Fibroblast of skin of abdomen (primary cell): ENCODE measurements at regions not wholly inside any gene's neighbourhood (a gene's known extent, or its start where the extent isn't known, plus 50 kb on each side); places are given as distances from the start of the nearest gene placed in this dataset.
"Not testable (repeated sequence)": the region's sequence is repeated elsewhere in the genome, so short reads cannot be mapped to it uniquely, and the experiment has no call there.

Experiments
- DNase-seq: peaks from one replicate; pipeline ENCODE4 v3.0.0-alpha.2; 2013

DNA sequence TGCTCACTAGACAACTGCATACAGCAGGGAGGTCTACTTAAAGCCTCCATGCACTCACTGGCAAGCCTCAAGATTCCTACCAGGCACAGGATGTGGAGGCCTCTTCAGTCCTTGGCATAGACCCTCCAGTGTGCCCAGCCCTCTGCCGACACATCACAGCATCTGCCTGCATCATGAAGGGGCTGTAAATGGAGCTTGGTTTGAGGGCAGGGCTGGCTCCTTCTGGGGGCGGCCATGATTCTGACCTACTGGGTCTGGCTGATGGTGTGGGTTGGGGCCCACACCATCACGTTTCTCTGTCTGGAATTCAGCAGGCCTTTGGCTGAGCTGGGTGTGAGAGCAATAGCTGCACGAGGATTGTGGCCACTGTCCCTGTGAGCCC, 84.9 kb upstream of the SHB start:
- DNase-seq: no peak

DNA sequence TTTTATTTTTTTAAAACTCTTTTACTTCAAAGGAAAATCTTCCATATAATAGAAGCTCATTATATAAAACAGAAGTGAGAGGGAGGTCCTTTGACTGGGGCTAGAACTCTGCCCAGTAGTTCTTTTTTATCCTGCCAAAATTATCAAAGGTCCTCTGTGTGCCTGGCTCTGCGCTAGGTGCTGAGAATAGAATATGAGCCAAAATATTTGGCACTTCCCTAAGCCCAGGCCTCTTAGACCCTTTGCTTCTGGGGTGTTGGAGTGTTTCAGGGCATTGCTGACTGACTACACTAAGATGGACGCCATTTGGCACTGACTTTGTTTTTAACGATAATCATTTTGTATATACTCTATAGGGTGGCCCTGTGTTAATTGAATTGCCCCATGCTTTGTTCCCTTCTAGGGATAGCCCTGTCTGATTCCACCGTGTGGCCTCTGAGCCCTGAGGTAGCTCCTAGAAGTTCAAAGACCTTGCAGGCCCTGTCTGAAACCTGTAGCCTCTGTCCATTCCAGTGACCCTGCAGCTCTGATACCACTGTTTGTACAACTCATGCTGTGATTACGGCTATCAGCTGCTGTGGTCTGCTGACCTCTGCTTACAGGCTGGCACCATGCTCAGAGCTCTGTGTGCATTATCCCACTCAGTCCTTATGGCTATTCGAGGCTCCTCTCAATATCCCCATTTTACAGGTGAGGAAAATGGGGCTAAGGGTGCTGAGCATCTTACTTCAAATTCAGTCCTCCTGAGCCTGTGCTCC, 84.3 kb upstream of the SHB start:
- no peak for DNase-seq

DNA sequence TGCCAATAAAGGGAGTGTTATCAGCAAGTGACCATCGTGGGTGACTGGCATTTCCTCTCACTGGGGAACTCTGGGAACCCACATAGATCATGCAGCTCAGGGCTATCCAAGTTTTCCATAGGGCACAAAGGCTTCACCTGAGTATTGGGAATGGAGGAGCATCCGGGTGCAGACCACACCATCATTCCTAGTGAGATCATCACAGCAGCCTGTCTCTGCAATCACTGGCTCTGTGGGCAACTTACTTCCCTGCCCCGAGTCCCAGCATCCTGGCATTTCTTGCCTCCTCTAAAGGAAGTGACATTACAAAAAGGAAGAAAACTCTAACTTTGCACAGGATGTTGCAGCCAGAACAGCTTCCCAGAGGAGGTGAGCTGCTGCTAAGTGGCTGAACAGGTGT, 80.6 kb upstream of the SHB start:
- DNase-seq: no peak

DNA sequence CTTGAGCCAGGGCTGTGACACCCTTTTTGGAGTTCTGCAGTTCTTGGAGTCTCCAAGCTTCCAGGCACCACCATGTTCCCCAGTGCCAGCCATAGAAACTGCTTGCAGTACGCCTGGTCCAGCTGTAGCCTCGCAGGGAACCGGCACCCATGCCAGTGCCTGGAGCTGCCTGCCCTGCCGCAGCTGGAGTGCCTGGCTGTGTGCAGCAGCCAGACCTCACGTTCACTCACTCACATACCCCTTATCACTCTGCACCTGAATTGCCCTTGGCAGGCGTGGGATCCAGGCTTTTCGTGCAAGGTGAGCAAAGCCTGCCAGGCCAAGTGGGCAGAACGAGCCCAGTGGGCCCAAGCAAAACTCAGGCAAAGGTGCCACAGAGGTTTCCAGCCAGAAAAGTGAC, 77.8 kb upstream of the SHB start:
- no peak for DNase-seq

DNA sequence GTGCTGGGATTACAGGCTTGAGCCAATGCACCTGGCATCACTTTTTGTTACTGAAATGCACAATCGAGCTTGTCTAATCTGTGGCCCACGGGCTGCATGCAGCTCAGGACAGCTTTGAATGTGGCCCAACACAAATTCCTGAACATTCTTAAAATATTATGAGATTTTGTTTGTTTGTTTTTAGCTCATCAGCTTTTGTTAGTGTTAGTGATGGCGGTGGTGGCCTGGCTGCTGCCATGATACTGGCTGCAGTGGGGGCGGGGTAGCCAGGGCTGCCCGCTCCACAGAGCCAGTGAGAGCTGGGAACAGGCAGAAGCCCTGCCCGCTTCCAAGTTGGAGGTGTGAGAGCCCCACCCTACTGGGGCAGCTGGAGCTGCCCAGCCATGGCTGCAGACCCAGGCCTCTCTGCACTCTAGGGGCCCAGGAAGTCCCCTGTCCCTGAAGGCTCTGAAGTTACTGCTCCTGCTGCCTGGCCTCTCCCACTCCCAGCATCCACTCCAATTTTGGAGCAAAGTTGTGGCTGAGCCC, 76.6 kb upstream of the SHB start:
- DNase-seq: no peak

DNA sequence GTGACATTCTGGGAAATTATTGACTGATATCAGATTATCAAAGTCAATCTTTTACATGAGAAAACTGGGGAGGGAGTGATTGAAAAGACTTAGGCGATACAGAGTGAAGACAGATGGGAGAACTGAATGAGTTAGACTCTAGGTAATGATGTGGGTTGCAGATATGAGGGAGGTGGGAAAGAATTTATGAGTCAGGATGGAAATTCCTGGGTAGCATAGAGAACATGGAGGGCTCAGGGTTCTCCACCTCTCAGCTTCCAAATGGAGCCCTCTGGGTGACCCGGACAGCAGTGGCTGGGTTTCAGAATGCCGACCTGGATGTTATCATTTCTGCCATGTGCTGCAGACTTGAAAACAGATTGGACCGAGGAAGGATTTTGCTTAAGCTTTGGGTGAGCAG, 75.4 kb upstream of the SHB start:
- DNase-seq: peak; percentile 71

DNA sequence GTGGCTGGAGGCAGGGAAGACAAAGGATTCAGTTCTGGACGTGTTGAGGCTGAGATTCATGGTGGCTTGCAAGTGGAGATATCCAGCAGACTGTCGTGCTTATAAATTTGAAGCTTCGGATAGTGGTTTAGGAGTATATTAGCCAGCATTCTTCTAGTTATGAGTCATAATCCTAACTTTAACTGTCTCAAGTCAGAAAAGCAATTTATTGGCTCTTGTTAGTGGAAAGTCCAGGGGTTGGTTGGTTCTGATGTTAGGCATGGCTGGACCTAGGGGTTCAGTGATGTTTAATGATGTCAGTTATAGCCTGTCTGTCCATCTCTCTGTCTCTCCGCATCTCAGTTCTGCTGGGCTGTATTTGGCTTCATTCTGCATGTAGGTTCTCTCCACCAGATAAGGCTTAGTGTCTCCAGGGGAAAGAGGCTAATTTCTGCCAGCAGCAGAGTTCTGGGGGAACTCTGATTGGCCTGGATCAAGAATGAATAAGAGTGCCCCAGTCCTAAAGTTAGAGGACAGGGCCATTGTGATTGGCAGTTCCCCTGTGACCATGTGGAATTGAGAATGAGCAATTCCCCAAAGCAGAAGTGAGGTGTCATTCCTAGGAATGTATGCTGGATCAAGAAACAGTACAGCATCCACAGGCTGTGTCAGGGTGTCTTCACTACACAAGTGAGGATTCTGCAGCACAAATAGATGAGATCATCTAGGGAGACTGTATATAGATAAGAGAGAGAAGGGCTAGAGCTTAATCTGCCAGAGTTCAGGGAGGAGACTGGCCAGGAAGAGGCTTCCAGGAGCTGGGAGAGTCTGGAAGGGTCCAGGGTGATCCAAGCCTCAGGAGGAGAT, 72.9 kb upstream of the SHB start:
- peak; percentile 83 for DNase-seq

DNA sequence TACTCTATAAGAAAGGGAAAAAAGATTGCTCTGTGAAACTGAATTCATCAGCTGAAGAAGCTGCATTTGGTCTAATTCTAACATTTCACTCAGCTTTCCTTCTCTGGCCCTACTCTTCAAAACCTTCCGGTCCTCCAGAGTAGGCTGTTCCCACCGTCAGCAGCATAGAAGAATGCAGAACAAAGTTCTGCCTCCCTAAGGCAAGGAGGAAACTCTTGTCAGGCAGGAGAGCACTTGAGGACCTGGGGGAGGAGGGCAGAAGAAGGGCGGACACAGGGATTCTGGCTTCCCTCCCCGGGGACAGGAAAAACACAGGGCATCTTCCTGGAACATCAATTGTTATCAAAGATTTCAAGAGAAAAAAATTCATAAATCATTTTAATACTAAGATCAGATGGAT, 69.2 kb upstream of the SHB start:
- DNase-seq: no peak

DNA sequence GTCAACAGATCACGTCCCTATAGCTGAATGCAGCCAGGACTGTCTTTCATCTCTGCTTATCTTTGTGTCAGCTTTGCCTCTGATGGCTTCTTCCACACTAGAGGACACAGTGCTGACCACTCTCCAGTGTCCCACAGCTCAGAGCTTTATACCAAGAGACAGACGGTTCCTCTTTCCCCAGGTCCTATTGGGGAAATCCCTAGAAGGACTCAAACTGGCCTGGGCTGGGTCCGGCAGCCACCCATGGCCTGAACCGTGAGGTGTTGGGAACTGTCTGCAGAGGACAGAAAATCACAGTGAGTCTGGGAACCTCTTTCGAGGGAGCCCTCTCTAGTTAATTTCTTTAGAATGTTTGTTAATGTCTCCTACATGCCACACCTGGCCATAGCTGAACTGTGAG, 68.3 kb upstream of the SHB start:
- no peak for DNase-seq

DNA sequence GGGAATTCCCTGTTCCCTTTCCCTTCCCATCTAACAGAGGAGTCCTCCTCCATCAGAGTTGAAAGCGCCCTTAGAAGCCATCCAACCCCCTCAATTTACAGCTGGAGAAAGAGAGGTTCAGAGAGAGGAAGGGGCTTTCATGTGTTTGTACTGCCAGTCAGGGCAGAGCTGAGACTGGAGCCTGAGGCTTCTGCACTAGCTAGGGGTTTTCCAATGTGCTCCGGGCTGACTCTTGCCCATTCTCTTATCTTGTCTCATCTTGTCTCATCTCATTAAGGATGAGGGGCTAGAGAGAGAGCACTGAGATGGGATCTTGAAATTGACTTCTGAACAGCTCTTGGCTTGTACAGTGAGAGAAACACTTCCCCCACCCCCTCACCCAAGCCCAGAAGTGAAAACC, 67.4 kb upstream of the SHB start:
- no peak for DNase-seq

DNA sequence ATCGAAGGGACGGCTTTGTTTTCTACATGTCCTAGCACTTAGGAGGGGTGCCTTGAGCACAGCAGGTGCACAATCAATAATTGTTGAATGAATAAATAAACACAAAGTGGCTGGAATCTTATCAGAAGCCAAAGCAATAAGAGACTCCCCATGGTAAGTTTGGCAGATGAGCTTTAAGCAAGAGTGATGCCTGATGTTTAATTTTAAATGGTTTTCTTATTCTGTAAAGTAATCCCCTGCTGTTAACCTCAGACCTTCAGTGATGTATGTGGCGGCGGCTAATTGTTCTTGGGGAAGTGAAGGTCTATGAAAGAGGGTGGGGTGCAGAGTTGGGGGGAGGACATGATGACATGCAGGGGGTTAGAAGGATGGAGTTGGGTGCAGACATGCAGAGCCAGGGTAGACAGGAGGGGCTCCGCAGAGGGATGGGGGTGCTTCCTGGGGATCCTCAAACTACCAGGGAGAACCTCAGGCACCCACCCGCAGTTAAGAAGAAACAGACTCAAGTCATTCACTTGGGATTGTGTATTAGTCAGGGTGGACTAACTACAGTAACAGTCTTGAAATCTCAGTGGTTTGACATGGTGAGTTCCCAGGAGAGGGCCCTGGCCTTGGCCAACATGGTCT, 65.7 kb upstream of the SHB start:
- DNase-seq: no peak

DNA sequence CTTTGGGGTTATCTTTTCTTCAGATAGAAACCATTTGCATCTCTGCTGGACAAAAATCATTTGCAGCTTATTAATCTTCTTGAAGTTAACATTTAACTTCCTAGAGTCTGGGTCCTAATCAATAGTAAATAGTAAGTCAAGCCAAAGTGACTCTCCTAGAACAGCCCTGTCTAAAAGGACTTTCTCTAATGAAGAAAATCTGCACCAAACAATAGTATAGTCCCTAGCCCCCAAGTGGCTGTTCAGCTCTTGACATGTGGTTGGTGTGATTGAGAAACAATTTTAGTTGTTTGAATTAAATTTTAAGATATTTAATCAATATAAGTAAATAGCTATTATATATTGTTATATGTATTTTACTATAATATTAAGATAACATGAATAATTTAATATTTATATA, 64.6 kb upstream of the SHB start:
- DNase-seq: no peak

DNA sequence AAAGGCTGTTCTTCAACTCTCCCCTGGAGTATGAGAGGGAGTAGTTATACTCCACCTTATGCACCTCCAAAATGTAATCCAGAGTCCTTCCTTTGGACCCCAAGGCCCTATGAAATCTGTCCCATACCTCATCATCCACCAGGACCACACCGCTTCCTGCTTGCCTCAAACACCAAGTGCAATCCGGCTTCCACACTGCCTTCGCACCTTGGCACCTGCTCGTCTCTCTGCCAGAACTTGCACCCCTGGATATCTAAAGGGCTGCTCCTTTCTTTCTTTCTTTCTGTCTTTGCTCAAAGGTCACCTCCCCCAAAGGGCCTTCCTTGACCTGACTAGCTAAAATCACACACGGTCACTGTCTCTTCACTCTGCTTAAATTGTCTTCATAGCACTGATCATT, 63.9 kb upstream of the SHB start:
- DNase-seq: no peak

DNA sequence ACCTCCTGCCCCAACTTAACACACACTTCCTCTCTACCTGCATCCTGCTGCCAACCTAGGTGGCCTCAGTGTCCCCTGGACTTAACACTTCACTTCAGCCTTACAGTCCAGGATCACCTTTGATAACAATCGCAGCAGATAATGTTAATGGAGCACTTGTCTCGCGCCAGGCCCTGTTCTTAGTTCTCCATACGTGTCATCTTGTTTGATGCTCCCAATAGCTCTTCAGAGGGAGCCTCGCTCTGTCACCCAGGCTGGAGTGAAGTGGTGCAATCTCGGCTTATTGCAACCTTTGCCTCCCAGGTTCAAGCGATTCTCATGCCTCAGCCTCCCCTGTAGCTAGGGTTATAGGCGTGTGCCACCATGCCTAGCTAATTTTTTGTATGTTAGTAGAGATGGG, 62.7 kb upstream of the SHB start:
- DNase-seq: no peak

DNA sequence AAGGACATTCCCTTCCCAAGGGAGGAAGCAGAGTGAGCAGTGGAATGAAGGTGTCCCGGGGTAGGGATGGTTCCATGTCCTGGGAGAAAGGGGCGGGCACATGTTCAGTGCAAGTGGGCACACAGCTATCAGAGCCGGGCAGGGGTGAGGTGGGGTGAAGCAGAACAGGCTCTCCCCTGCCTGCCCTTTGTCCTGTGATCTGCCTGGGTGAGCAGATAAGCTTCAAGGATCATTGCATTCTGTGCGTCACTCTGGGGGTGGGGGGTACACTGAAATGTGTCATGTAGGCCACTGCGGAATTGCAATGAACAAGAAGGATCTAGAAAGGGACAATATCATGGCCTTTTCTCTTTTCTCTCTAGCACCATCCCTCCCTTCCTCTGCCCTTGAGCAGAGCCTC, 61.7 kb upstream of the SHB start:
- DNase-seq: no peak

DNA sequence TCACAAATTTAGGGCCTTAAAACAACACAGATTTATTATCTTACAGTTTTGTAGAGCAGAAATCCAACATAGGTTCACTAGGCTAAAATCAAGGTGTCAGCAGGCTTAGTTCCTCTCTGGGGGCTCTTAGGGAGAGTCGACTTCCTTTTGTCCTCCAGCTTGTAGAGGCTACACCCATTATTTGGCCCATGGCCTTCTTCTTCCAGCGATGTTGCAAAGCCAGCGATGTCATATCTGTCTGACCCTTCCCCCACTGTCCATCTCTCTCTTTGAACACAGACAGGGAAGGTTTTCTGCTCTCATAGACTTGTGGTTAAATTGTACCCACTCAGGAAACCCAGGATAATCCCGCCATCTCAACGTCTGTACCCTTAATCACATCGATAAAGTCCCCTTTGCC, 60.3 kb upstream of the SHB start:
- DNase-seq: no peak

DNA sequence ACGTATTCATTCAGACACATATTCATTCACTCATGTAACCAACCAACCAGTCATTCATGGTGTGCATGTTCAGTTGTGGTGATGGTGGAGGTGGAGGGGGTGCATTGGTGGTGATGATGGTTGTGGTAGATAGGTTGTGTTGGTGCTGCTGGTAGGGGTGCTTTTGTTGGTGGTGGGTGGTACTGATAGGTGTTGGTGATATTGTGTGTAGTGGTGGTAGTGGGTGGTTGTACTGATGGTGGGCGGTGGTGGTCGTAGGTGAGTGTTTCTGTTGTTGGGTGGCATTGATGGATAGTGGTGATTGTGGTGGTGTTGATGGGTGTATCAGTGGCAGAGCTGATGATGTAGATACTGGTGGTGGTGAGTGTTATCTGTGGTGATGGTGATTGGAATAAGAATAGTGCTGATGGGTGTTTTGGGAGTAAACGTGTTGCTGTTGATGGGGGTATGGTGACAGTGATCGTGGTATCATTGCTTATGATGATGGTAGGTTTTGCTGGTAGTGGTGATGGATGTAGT, 59.8 kb upstream of the SHB start:
- no peak for DNase-seq

DNA sequence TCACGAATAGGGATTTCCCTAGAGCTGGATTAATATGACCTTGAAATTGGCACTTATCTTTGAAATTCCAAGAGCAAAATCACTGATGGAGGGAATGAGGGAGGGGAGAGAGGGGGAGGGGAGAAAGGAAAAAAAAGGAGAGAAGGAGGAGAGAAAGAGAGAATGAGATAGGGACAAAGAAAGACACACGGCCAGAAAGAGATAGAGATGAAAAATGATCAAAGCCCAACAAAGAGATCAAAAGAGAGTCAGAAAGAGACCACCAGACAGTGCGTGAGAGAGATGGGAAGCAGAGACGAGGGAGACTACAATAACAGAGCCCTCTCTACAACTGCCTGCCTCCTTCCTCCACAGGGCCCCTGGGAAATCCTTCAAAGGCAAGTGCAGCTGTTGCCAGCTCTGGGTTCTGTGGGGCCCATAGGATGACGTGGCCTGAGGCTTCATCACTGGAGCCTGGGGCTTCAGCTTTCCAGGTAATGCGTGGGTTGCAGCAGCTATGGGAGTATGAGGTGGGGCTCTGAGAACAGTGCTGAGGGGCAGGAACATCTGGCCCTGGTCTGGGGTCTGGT, 58.3 kb upstream of the SHB start:
- peak; percentile 17 for DNase-seq

DNA sequence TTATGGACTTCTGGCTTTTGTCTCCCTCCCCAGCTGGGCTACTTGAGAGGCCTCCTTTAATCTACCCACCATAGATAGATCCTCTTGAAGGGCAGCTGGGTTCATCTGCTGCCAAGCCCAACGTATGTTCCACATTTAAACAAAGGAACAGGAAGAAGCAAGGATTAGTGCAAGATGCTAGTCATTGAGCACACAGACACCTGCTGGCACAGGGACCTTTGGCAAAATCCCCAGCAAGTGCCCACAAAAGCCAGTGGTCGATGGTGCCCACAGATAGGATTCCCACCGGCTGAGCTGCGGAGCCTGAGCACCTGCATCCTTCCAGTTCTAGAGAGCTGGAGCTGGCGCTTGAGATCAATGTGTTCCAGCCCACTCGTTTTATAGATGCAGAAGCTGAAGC, 57.7 kb upstream of the SHB start:
- DNase-seq: no peak

DNA sequence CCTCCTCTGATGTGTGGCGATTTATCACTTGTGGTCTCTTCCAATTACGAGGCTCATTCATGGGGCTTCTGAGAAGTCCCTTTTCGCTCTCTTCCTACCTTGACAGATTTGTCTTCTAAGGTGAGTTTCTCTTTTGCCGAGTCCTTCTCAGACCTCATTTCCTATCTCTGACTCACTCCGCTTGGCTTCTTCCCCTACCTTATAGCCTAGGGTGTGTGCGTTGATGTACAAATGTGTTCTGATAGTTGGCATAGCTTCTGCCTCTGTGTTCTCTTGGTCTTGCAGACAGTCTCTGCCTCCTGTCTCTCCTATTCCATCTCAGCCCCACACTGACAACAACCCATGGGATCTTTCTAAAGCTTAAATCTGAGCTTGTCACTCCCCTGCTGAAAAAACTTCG, 56.9 kb upstream of the SHB start:
- no peak for DNase-seq

DNA sequence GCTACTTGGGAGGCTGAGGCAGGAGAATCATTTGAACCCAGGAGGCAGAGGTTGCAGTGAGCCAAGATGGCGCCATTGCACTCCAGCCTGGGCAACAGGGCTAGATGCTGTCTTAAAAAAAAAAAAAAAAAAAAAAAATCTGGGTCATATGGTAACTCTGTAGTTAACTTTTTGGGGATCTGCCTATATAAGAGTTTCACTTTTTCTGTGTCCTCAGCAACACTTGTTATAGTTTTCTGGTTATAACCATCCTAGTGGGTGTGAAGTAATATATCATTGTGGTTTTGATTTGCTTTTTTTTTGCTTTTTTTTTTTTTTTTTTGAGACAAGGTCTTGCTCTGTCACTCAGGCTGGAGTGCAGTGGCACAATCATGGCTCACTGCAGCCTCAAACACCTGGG, 54.3 kb upstream of the SHB start:
- not testable (repeated sequence) for DNase-seq

DNA sequence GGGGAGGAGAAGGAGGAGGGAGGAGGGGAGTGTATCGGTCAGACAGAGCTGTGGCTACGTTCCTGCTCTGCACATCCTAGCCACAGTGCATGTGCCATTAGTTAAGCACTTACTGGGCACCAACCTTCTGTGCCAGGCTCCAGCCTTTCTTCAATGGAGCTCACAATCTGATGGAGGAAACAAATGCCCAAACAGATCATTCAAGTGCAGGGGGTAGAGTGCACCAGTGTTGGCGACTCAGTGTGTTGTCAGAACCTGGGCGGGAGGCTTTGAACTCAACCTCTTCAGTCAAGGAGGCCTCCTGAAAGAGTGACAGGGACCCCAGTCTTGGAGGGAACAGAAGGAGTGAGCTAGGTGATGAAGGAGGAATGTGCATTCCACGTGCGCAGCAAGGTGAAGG, 51.9 kb upstream of the SHB start:
- DNase-seq: no peak
